Sigmoid colon (tissue), 6 donors: ENCODE measurements at regions not wholly inside any gene's neighbourhood (a gene's known extent, or its start where the extent isn't known, plus 50 kb on each side); places are given as distances from the start of the nearest gene placed in this dataset.

Experiments
- DNase-seq: peaks from one replicate; pipeline ENCODE4 v3.0.0-alpha.2; 2019
- H3K27ac ChIP-seq, 4 donors: fragments of 200-600 bp; sonication (generic); one replicate each; pipeline ENCODE4 v1.5.1; 2016 to 2019; ENCODE audit warnings: mild to moderate bottlenecking in 1 of 4
- H3K27me3 ChIP-seq, 3 donors: fragments of 200-600 bp; sonication (generic); one replicate each; pipeline ENCODE4 v1.5.1; 2019; ENCODE audit warnings: mild to moderate bottlenecking in 1 of 3
- H3K36me3 ChIP-seq, 4 donors: fragments of 200-600 bp; sonication (generic); one replicate each; pipeline ENCODE4 v1.5.1; 2016 to 2019
- H3K4me1 ChIP-seq, 4 donors: fragments of 200-600 bp; sonication (generic); one replicate each; pipeline ENCODE4 v1.5.1; 2017 to 2019
- H3K4me3 ChIP-seq, 4 donors: fragments of 200-600 bp; sonication (generic); one replicate each; pipeline ENCODE4 v1.5.1; 2017 to 2019; ENCODE audit warnings: mild to moderate bottlenecking in 2 of 4, moderate library complexity in 1 of 4
- H3K9me3 ChIP-seq, 4 donors: fragments of 200-600 bp in 3 of 4; sonication (generic) in 3 of 4; one replicate each; pipeline versions ENCODE4 v1.5.1 to v1.6.1; 2013 to 2019
- EP300 ChIP-seq, 4 donors: sonication (generic); formaldehyde crosslinking; IDR thresholded peaks; one replicate each; pipeline ENCODE4 v1.6.1; 2017; ENCODE audit warnings: antibody characterized with exemption in 4 of 4
- POLR2A ChIP-seq, 2 donors: fragments of 450-650 bp; IDR thresholded peaks; one replicate each; pipeline ENCODE4 v1.6.1; 2016; ENCODE audit warnings: antibody characterized with exemption in 2 of 2, mild to moderate bottlenecking in 2 of 2, moderate library complexity in 2 of 2
- POLR2AphosphoS5 ChIP-seq, 4 donors: sonication (generic); formaldehyde crosslinking; IDR thresholded peaks; one replicate each; pipeline ENCODE4 v1.6.1; 2017; ENCODE audit warnings: antibody characterized with exemption in 4 of 4
- WGBS, 2 donors: extraction: QIAGEN DNeasy Blood & Tissue Kit; methylation state at CpG; one replicate each; pipeline ENCODE4 v1.1.7; 2013; 5-methylcytosine and 5-hydroxymethylcytosine counted together
- intact Hi-C: fragments of 100-400 bp; cut with DNase I; formaldehyde crosslinking; loops from one replicate; pipeline ENCODE4 v1.15.1; 2023
- TF ChIP-seq, protein P1 (sequence below), 4 experiments: fragments of 450-650 bp in 3 of 4; fragments of 200-600 bp in 1 of 4; IDR thresholded peaks; one replicate each; pipeline ENCODE4 v1.5.1; 2016 to 2019; ENCODE audit warnings: antibody characterized with exemption in 4 of 4, mild to moderate bottlenecking in 3 of 4, moderate library complexity in 2 of 4
- donor health status: healthy with polysubstance abuse.
- donor health status: healthy.

GRCh38 chr1:57976216-57976615, 552.4 kb upstream of the DAB1 start:
- intact Hi-C loops = no loop called here
- no peaks in the 10 kb centered on the region for H3K4me1 ChIP-seq
- WGBS, 2 donors = 59 to 78% methylated on average over 5 of the region's 5 CpGs
- TF ChIP-seq, protein P1, sequence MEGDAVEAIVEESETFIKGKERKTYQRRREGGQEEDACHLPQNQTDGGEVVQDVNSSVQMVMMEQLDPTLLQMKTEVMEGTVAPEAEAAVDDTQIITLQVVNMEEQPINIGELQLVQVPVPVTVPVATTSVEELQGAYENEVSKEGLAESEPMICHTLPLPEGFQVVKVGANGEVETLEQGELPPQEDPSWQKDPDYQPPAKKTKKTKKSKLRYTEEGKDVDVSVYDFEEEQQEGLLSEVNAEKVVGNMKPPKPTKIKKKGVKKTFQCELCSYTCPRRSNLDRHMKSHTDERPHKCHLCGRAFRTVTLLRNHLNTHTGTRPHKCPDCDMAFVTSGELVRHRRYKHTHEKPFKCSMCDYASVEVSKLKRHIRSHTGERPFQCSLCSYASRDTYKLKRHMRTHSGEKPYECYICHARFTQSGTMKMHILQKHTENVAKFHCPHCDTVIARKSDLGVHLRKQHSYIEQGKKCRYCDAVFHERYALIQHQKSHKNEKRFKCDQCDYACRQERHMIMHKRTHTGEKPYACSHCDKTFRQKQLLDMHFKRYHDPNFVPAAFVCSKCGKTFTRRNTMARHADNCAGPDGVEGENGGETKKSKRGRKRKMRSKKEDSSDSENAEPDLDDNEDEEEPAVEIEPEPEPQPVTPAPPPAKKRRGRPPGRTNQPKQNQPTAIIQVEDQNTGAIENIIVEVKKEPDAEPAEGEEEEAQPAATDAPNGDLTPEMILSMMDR (IDR thresholded peaks at IDR 0.05) = no peak
- TF ChIP-seq POLR2AphosphoS5 (IDR thresholded peaks at IDR 0.05) (no peak), EP300 (IDR thresholded peaks at IDR 0.05) (no peak), POLR2A (IDR thresholded peaks at IDR 0.05) (no peak)
- H3K27me3 ChIP-seq = no peaks in the 10 kb centered on the region
- DNase-seq = no peak
- H3K36me3 ChIP-seq = no peaks in the 10 kb centered on the region
- peaks cover 0 to 10% (median 0%) of the 10 kb centered on the region in 4 donors for H3K9me3 ChIP-seq
- no peak overlapping the region for H3K4me3 ChIP-seq
- H3K27ac ChIP-seq = no peak overlapping the region

GRCh38 chr1:57968321-57968720, 544.5 kb upstream of the DAB1 start:
- Histone ChIP-seq H3K27me3 (no peaks in the 10 kb centered on the region), H3K4me3 (no peak overlapping the region), H3K9me3 (peaks cover 0 to under 1% (median 0%) of the 10 kb centered on the region in 4 donors), H3K27ac (no peak overlapping the region), H3K4me1 (no peaks in the 10 kb centered on the region), H3K36me3 (no peaks in the 10 kb centered on the region)
- DNase-seq = no peak
- WGBS, 2 donors = 84 to 86% methylated on average over 5 of the region's 5 CpGs
- no peak for TF ChIP-seq POLR2AphosphoS5 (IDR thresholded peaks at IDR 0.05)
- TF ChIP-seq, protein P1 (IDR thresholded peaks at IDR 0.05) = no peak
- no peak for TF ChIP-seq POLR2A (IDR thresholded peaks at IDR 0.05)
- TF ChIP-seq EP300 (IDR thresholded peaks at IDR 0.05) = no peak
- intact Hi-C loops = no loop called here

GRCh38 chr1:57966751-57967406, 543.0 kb upstream of the DAB1 start:
- Histone ChIP-seq H3K27ac (no peak overlapping the region), H3K27me3 (no peaks in the 10 kb centered on the region), H3K4me1 (no peaks in the 10 kb centered on the region), H3K4me3 (no peak overlapping the region), H3K36me3 (no peaks in the 10 kb centered on the region), H3K9me3 (no peaks in the 10 kb centered on the region)
- no peak for DNase-seq
- intact Hi-C loops = no loop called here
- 45 to 55% methylated on average over 3 of the region's 3 CpGs for WGBS, 2 donors
- TF ChIP-seq EP300 (IDR thresholded peaks at IDR 0.05) = no peak
- TF ChIP-seq POLR2A (IDR thresholded peaks at IDR 0.05) = no peak
- TF ChIP-seq, protein P1 (IDR thresholded peaks at IDR 0.05) = no peak
- no peak for TF ChIP-seq POLR2AphosphoS5 (IDR thresholded peaks at IDR 0.05)

DNA sequence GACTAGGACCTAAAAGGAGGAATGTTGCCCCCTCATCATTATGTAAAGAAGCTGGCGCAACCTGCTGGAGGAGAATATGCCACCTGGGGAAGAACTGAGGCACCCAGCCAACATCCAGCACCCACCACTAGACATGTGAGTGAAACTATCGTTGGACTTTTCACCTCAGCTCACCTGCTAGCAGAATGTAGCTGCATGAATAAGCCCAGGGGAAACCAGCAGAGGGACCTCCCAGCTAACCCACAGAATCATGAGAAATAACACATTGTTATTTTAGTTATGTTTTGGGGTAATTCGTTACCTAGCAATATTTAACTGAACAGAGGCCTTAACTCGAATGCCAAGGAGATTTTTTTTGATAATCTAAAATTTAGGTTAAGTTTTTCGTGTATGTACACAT, 542.5 kb upstream of the DAB1 start:
- H3K9me3 ChIP-seq = no peaks in the 10 kb centered on the region
- intact Hi-C loops = no loop called here
- DNase-seq = no peak
- no peaks in the 10 kb centered on the region for H3K36me3 ChIP-seq
- no peak overlapping the region for H3K27ac ChIP-seq
- WGBS, 2 donors = 62% methylated on average over 5 of the region's 5 CpGs
- TF ChIP-seq, protein P1 (IDR thresholded peaks at IDR 0.05) = no peak
- TF ChIP-seq POLR2A (IDR thresholded peaks at IDR 0.05) = no peak
- TF ChIP-seq EP300 (IDR thresholded peaks at IDR 0.05) = no peak
- TF ChIP-seq POLR2AphosphoS5 (IDR thresholded peaks at IDR 0.05) = no peak
- H3K4me3 ChIP-seq = no peak overlapping the region
- no peaks in the 10 kb centered on the region for H3K27me3 ChIP-seq
- H3K4me1 ChIP-seq = no peaks in the 10 kb centered on the region

GRCh38 chr1:57963581-57963980, 539.7 kb upstream of the DAB1 start:
- TF ChIP-seq, protein P1 (IDR thresholded peaks at IDR 0.05) = no peak
- no peak for TF ChIP-seq POLR2AphosphoS5 (IDR thresholded peaks at IDR 0.05)
- TF ChIP-seq EP300 (IDR thresholded peaks at IDR 0.05) = no peak
- TF ChIP-seq POLR2A (IDR thresholded peaks at IDR 0.05) = no peak
- no peak overlapping the region for H3K4me3 ChIP-seq
- no peaks in the 10 kb centered on the region for H3K9me3 ChIP-seq
- H3K27ac ChIP-seq = no peak overlapping the region
- intact Hi-C loops = no loop called here
- 82 to 84% methylated on average over 6 of the region's 6 CpGs for WGBS, 2 donors
- H3K36me3 ChIP-seq = no peaks in the 10 kb centered on the region
- peaks cover 0 to 7% (median 4%) of the 10 kb centered on the region in 4 donors for H3K4me1 ChIP-seq
- H3K27me3 ChIP-seq = no peaks in the 10 kb centered on the region
- DNase-seq = no peak
